Endothelial cell of umbilical vein (primary cell): ENCODE measurements at regions not wholly inside any gene's neighbourhood (a gene's known extent, or its start where the extent isn't known, plus 50 kb on each side); places are given as distances from the start of the nearest gene placed in this dataset.

Experiments used
- BruUV-seq: library from RNA; stranded (reverse); fragments of 400-500 nt; replicated peaks from 2 replicates; lab custom pipeline; 2021; lab: Mats Ljungman, UMichigan
- CTCF ChIA-PET: fragments of 300-600, 350-600 bp; sonication (Branson Sonifier 250); formaldehyde crosslinking; loops from one replicate; lab custom pipeline; 2021; ENCODE audit warnings: antibody characterized with exemption, inconsistent platforms; lab: Charles Lee
- POLR2A ChIA-PET: fragments of 300-600, 350-600 bp; sonication (Branson Sonifier 250); formaldehyde crosslinking; loops from one replicate; lab custom pipeline; 2021; ENCODE audit warnings: antibody characterized with exemption, inconsistent platforms; lab: Charles Lee
- DNase-seq: peaks from one replicate; pipeline ENCODE4 v3.0.0-alpha.2; 2011; ENCODE audit warnings: low read depth, low spot score
- FAIRE-seq: peaks from 2 replicates; lab custom pipeline; 2011; peaks lifted over from hg19 to GRCh38; lab: Jason Lieb, UNC
- H2AFZ ChIP-seq: 2 replicates; pipeline ENCODE4 v1.6.0; 2012; ENCODE audit warnings: low read depth, low read length, control low read depth, inconsistent platforms
- H3K27ac ChIP-seq: 2 replicates; pipeline ENCODE4 v1.5.1; 2011; ENCODE audit warnings: low read depth, mild to moderate bottlenecking, control low read depth, low read length, moderate library complexity; ENCODE audit not compliant: insufficient read depth
- H3K27me3 ChIP-seq, 2 experiments: 2 replicates each; pipeline versions ENCODE4 v1.6.0 to v1.6.1; 2011; ENCODE audit warnings: low read length in 2 of 2, mixed read lengths in 1 of 2; ENCODE audit not compliant: control insufficient read depth in 2 of 2, insufficient read depth in 2 of 2
- H3K36me3 ChIP-seq, 2 experiments: 2 replicates in 1 of 2; 3 replicates in 1 of 2; pipeline ENCODE4 v1.5.1; 2011; ENCODE audit warnings: low read length in 2 of 2, mild to moderate bottlenecking in 1 of 2, moderate library complexity in 1 of 2; ENCODE audit not compliant: control insufficient read depth in 2 of 2, insufficient read depth in 2 of 2; ENCODE audit errors: extremely low read depth in 1 of 2
- H3K4me1 ChIP-seq: 3 replicates; pipeline ENCODE4 v1.5.1; 2011; ENCODE audit warnings: mild to moderate bottlenecking, low read length; ENCODE audit not compliant: control insufficient read depth, insufficient read depth; ENCODE audit errors: extremely low read depth
- H3K4me2 ChIP-seq: 2 replicates; pipeline ENCODE4 v1.6.1; 2011; ENCODE audit warnings: low read length, control low read depth, mixed read lengths; ENCODE audit not compliant: insufficient read depth
- H3K4me3 ChIP-seq, 3 experiments: fragments of 200-600 bp in 1 of 3; sonication (generic), shearing (Covaris generic) in 1 of 3; replicated peaks in 1 of 3; 2 replicates each; pipeline ENCODE4 v1.5.1; 2011 to 2016; ENCODE audit warnings: control low read depth in 3 of 3, low read length in 3 of 3, mild to moderate bottlenecking in 2 of 3, inconsistent platforms in 1 of 3, low read depth in 1 of 3, moderate library complexity in 1 of 3; ENCODE audit not compliant: insufficient read depth in 1 of 3
- H3K79me2 ChIP-seq: 2 replicates; pipeline ENCODE4 v1.6.0; 2012; ENCODE audit warnings: low read length, inconsistent platforms; ENCODE audit not compliant: control insufficient read depth, insufficient read depth
- H3K9ac ChIP-seq: replicated peaks from 2 replicates; pipeline ENCODE3; 2011; ENCODE audit warnings: low read length, control low read depth; ENCODE audit not compliant: insufficient read depth; ENCODE audit errors: extremely low read depth
- H3K9me1 ChIP-seq: replicated peaks from 3 replicates; pipeline ENCODE4 v1.6.0; 2011; ENCODE audit warnings: mild to moderate bottlenecking, low read length; ENCODE audit not compliant: control insufficient read depth, insufficient read depth; ENCODE audit errors: extremely low read depth
- H3K9me3 ChIP-seq: replicated peaks from 2 replicates; pipeline ENCODE4 v1.5.1; 2012; ENCODE audit warnings: low read length, inconsistent platforms; ENCODE audit not compliant: control insufficient read depth, insufficient read depth
- H4K20me1 ChIP-seq: replicated peaks from 2 replicates; pipeline ENCODE3; 2011; ENCODE audit warnings: mild to moderate bottlenecking, low read length; ENCODE audit not compliant: control insufficient read depth, insufficient read depth; ENCODE audit errors: extremely low read depth
- EZH2 ChIP-seq: IDR thresholded peaks from 2 replicates; pipeline ENCODE4 v1.6.1; 2012; ENCODE audit warnings: borderline replicate concordance, low read depth, mild to moderate bottlenecking, moderate library complexity, low read length, inconsistent platforms; ENCODE audit not compliant: severe bottlenecking
- FOS ChIP-seq: IDR thresholded peaks from 2 replicates; pipeline ENCODE4 v1.6.1; 2011; ENCODE audit warnings: mild to moderate bottlenecking, low read length, moderate library complexity, borderline replicate concordance; ENCODE audit not compliant: insufficient read depth
- GATA2 ChIP-seq: IDR thresholded peaks from 2 replicates; pipeline ENCODE4 v1.7.0; 2011; ENCODE audit warnings: low read depth, mild to moderate bottlenecking, moderate library complexity, mixed read lengths, low read length; ENCODE audit not compliant: insufficient read length, insufficient read depth
- JUN ChIP-seq: IDR thresholded peaks from 2 replicates; pipeline ENCODE4 v1.6.1; 2011; ENCODE audit warnings: borderline replicate concordance, low read depth; ENCODE audit not compliant: insufficient read length, insufficient read depth
- MYC ChIP-seq: IDR thresholded peaks from one replicate; pipeline ENCODE4 v1.6.1; 2011; ENCODE audit warnings: mild to moderate bottlenecking, low read depth, low read length
- POLR2A ChIP-seq: IDR thresholded peaks from 2 replicates; pipeline ENCODE4 v1.6.1; 2012; ENCODE audit warnings: low read depth, mild to moderate bottlenecking, control low read depth, low read length
- POLR2AphosphoS5 ChIP-seq: IDR thresholded peaks from 2 replicates; pipeline ENCODE4 v1.6.1; 2012; ENCODE audit warnings: low read depth, mild to moderate bottlenecking, control low read depth, low read length, moderate library complexity; ENCODE audit not compliant: insufficient read depth
- dilution Hi-C: fragments of 300-500 bp; cut with MboI; formaldehyde crosslinking; loops from one replicate; pipeline ENCODE4 v1.15.0; 2019; ENCODE audit warnings: low sequenced_read_pairs; ENCODE audit not compliant: extremely low pct_ligation_motif_present
- intact Hi-C: fragments of 100-400 bp; cut with micrococcal nuclease; formaldehyde crosslinking; loops from one replicate; pipeline ENCODE4 v1.10.0; 2022
- TF ChIP-seq, protein P1 (sequence below): IDR thresholded peaks from 2 replicates; pipeline ENCODE4 v1.6.1; 2011; ENCODE audit not compliant: insufficient read depth, insufficient read length
- TF ChIP-seq, protein P2 (sequence below), 2 donors: IDR thresholded peaks; 1 replicate in 1 of 2; 2 replicates in 1 of 2; pipeline ENCODE4 v1.5.1; 2011; ENCODE audit warnings: low read length in 2 of 2, mild to moderate bottlenecking in 2 of 2, moderate library complexity in 2 of 2, control low read depth in 1 of 2, inconsistent platforms in 1 of 2, low read depth in 1 of 2; ENCODE audit not compliant: insufficient read depth in 1 of 2; ENCODE audit errors: extremely low read depth in 1 of 2

- no peak for DNase-seq
- FAIRE-seq = no peak
- ChIA-PET POLR2A (no interaction called here), CTCF (no interaction called here)
- Histone ChIP-seq H3K4me2 (no peak overlapping the region), H3K9me3 (no peaks in the 10 kb centered on the region), H3K36me3 (no peaks in the 10 kb centered on the region), H3K9ac (no peak overlapping the region), H4K20me1 (no peaks in the 10 kb centered on the region), H3K79me2 (no peaks in the 10 kb centered on the region), H2AFZ (no peak overlapping the region), H3K27me3 (no peaks in the 10 kb centered on the region), H3K27ac (no peak overlapping the region), H3K4me1 (no peaks in the 10 kb centered on the region), H3K4me3 (no peak overlapping the region), H3K9me1 (no peaks in the 10 kb centered on the region)
- intact Hi-C loops = no loop called here
- no TSS peak for BruUV-seq
- dilution Hi-C loops = no loop called here
- TF ChIP-seq, protein P1, sequence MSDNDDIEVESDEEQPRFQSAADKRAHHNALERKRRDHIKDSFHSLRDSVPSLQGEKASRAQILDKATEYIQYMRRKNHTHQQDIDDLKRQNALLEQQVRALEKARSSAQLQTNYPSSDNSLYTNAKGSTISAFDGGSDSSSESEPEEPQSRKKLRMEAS = no peak
- TF ChIP-seq GATA2 (no peak), JUN (no peak)
- TF ChIP-seq, protein P2, sequence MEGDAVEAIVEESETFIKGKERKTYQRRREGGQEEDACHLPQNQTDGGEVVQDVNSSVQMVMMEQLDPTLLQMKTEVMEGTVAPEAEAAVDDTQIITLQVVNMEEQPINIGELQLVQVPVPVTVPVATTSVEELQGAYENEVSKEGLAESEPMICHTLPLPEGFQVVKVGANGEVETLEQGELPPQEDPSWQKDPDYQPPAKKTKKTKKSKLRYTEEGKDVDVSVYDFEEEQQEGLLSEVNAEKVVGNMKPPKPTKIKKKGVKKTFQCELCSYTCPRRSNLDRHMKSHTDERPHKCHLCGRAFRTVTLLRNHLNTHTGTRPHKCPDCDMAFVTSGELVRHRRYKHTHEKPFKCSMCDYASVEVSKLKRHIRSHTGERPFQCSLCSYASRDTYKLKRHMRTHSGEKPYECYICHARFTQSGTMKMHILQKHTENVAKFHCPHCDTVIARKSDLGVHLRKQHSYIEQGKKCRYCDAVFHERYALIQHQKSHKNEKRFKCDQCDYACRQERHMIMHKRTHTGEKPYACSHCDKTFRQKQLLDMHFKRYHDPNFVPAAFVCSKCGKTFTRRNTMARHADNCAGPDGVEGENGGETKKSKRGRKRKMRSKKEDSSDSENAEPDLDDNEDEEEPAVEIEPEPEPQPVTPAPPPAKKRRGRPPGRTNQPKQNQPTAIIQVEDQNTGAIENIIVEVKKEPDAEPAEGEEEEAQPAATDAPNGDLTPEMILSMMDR (IDR thresholded peaks at IDR 0.05; ENCODE audit: extremely low read depth in 1 of 2, insufficient read depth in 1 of 2, low read depth in 1 of 2, low read length in 2 of 2) = no peak
Observed at GRCh38 chr7:139169816-139170215, 60.3 kb upstream of the ZC3HAV1 start.

DNA sequence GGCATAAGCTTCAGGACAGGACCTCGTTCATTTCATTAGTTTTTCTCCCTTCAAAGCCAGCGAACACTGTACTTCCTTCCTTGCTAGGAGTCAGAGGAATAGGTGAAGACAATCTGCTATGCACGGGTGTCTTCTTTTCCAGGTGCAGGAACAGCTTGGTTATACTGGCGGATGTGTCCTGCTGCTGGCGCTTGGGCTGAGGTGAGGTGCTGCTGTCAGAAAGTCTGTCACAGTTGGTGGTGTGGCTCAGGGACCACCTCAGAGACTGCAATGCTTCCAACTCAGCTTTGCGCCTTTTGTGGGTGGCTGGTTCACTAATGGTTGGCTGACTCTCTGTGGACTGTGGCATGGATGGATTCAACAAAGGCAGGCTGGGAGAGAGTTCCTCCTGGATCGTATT is 58.3 kb upstream of the UBN2 start:
- Histone ChIP-seq H3K27me3 (no peaks in the 10 kb centered on the region), H3K9ac (no peak overlapping the region), H3K9me1 (no peaks in the 10 kb centered on the region), H3K36me3 (no peaks in the 10 kb centered on the region), H3K4me2 (no peak overlapping the region), H3K79me2 (no peaks in the 10 kb centered on the region), H3K4me3 (no peak overlapping the region), H3K4me1 (no peaks in the 10 kb centered on the region), H2AFZ (no peak overlapping the region), H4K20me1 (no peaks in the 10 kb centered on the region), H3K27ac (no peak overlapping the region), H3K9me3 (no peaks in the 10 kb centered on the region)
- FAIRE-seq (no peak), DNase-seq (no peak)
- dilution Hi-C loops = no loop called here
- intact Hi-C loops = no loop called here
- TF ChIP-seq, protein P1 = no peak
- TF ChIP-seq JUN (no peak), FOS (no peak), GATA2 (no peak), EZH2 (no peak), MYC (no peak), POLR2A (no peak), POLR2AphosphoS5 (no peak)
- TF ChIP-seq, protein P2 (IDR thresholded peaks at IDR 0.05; ENCODE audit: extremely low read depth in 1 of 2, insufficient read depth in 1 of 2, low read depth in 1 of 2, low read length in 2 of 2) = no peak
- ChIA-PET POLR2A (interaction anchor here (0.7 kb wide), 1 partner anchor 269 kb away, joined by 5 read pairs; no protein-coding TSS in a partner anchor), CTCF (interaction anchor here (0.7 kb wide), 1 partner anchor 27 kb away, joined by 3 read pairs; no protein-coding TSS in a partner anchor)
- BruUV-seq = no TSS peak
